ENCODE measurements at regions not wholly inside any gene's neighbourhood (a gene's known extent, or its start where the extent isn't known, plus 50 kb on each side); places are given as distances from the start of the nearest gene placed in this dataset.

DNA sequence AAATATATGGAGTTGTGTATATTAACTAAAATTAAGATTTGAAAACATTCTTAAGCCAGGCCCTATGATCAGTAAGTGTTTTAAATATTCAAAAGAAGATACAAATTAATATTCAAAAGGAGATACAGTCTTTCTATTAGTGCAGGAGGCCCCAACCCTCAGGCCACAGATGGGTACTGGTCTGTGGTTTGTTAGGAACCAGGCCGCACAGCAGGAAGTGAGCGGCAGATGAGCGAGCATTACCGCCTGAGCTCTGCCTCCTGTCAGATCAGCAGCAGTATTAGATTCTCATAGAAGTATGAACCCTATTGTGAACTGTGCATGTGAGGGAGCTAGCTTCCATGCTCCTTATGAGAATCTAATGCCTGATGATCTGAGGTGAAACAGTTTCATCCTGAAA lies 232.9 kb downstream of the FOXO1 start:
- WGBS, 3 donors, result 91 to 97% (median 96%) methylated on average over 4 of the region's 4 CpGs
- no peak for DNase-seq
- no peaks in the 10 kb centered on the region for H3K9me3 ChIP-seq
- TF ChIP-seq POLR2A (IDR thresholded peaks at IDR 0.05) (no peak), EP300 (IDR thresholded peaks at IDR 0.05) (no peak)
- TF ChIP-seq, protein P1, sequence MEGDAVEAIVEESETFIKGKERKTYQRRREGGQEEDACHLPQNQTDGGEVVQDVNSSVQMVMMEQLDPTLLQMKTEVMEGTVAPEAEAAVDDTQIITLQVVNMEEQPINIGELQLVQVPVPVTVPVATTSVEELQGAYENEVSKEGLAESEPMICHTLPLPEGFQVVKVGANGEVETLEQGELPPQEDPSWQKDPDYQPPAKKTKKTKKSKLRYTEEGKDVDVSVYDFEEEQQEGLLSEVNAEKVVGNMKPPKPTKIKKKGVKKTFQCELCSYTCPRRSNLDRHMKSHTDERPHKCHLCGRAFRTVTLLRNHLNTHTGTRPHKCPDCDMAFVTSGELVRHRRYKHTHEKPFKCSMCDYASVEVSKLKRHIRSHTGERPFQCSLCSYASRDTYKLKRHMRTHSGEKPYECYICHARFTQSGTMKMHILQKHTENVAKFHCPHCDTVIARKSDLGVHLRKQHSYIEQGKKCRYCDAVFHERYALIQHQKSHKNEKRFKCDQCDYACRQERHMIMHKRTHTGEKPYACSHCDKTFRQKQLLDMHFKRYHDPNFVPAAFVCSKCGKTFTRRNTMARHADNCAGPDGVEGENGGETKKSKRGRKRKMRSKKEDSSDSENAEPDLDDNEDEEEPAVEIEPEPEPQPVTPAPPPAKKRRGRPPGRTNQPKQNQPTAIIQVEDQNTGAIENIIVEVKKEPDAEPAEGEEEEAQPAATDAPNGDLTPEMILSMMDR (IDR thresholded peaks at IDR 0.05), result no peak
- no peak overlapping the region for H3K27ac ChIP-seq
- no peak overlapping the region for H3K4me3 ChIP-seq
- intact Hi-C loops (cut with DNase I), result no loop called here
- H3K27me3 ChIP-seq, result no peaks in the 10 kb centered on the region
- H3K4me1 ChIP-seq (ENCODE audit: insufficient read depth), result peaks cover 1% of the 10 kb centered on the region
- H3K36me3 ChIP-seq, result no peaks in the 10 kb centered on the region

DNA sequence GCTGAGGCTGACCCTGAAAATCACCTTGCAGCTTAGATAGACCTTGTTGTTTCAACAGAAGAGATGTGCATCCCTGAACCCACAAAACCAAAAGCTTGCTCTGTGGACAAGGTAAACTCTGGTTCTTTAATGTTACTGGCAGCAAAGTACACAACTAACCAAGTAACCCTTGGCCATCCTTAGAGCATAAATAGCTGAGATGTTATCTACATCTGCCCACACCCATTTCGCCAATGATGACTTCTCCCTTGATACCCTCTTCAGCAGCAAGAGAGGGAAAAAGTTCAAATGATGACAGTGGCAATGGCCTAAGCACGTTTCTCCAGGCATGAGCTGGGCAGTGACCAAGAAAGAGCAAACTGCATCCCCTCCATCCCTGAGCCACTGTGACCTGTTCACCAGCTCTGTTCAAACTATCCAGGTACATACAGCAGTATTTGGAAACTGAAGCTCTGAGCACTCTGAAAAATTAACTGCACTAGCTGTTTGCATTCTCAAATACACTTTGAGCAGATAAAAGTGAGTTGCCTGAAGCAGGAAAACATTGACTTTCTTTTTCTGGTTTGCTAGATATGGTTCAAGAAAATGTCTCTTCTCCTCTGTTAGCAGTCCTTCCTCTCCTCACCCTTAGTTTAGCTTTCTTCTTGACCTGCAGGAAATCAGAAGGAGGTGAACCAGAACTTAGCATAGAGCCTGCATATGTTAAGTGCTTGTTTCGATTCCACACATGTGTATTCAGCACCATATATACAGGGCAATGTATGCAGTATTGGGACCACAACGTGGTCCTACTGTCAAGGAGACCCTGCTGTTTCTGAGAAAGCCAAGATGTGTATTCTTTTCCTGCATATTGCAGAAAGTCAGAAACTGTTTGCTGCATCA lies 231.7 kb downstream of the FOXO1 start:
- Histone ChIP-seq H3K4me3 (no peak overlapping the region), H3K27me3 (no peaks in the 10 kb centered on the region), H3K4me1 (ENCODE audit: insufficient read depth) (peaks cover 6% of the 10 kb centered on the region), H3K27ac (no peak overlapping the region), H3K9me3 (no peaks in the 10 kb centered on the region), H3K36me3 (no peaks in the 10 kb centered on the region)
- intact Hi-C loops (cut with DNase I), result no loop called here
- TF ChIP-seq, protein P1 (IDR thresholded peaks at IDR 0.05), result no peak
- TF ChIP-seq POLR2A (IDR thresholded peaks at IDR 0.05) (no peak), EP300 (IDR thresholded peaks at IDR 0.05) (no peak)
- DNase-seq, result no peak
- WGBS, 3 donors, result 87 to 94% (median 88%) methylated on average over 4 of the region's 4 CpGs

DNA sequence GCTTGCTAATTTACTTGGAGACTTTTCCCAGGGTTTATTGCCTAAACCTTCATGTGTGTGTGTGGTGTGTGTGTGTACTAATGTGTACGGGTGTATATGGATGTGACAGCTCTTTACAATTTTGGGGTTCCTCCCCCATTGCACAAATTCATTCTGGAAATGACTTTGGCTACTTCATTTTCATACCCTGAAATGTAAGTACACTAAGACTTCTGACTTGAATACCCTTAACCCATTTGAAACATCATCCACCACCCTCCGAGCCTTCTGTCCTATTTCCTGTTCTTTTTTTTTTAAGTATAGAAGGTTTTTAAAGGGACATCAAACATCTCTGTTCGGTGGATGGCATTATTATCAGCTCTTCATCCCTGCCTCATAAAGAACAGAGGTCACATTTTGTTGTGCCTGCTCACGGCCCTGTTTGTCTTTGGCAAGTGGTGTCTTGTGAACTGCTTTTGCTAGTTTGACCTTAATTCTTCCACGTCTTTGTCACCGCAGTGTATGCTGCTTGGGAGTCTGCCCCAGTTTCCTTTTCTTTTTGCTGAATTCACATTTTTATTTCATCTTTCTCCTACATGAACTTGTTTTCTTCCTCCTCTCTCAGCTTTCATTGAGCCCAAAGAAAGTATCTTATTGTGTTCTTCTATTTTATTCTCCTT lies 228.3 kb downstream of the FOXO1 start:
- H3K9me3 ChIP-seq, result no peaks in the 10 kb centered on the region
- TF ChIP-seq EP300 (IDR thresholded peaks at IDR 0.05) (no peak), POLR2A (IDR thresholded peaks at IDR 0.05) (no peak)
- TF ChIP-seq, protein P1 (IDR thresholded peaks at IDR 0.05), result no peak
- peak overlapping the region in 1 of 2 donors; percentile 82 for H3K27ac ChIP-seq
- H3K36me3 ChIP-seq, result no peaks in the 10 kb centered on the region
- H3K4me3 ChIP-seq, result no peak overlapping the region
- no peaks in the 10 kb centered on the region for H3K27me3 ChIP-seq
- WGBS, 3 donors, result 25 to 33% (median 31%) methylated on average over 6 of the region's 6 CpGs
- no peak for DNase-seq
- intact Hi-C loops (cut with DNase I), result no loop called here
- H3K4me1 ChIP-seq (ENCODE audit: insufficient read depth), result peaks cover 24% of the 10 kb centered on the region

DNA sequence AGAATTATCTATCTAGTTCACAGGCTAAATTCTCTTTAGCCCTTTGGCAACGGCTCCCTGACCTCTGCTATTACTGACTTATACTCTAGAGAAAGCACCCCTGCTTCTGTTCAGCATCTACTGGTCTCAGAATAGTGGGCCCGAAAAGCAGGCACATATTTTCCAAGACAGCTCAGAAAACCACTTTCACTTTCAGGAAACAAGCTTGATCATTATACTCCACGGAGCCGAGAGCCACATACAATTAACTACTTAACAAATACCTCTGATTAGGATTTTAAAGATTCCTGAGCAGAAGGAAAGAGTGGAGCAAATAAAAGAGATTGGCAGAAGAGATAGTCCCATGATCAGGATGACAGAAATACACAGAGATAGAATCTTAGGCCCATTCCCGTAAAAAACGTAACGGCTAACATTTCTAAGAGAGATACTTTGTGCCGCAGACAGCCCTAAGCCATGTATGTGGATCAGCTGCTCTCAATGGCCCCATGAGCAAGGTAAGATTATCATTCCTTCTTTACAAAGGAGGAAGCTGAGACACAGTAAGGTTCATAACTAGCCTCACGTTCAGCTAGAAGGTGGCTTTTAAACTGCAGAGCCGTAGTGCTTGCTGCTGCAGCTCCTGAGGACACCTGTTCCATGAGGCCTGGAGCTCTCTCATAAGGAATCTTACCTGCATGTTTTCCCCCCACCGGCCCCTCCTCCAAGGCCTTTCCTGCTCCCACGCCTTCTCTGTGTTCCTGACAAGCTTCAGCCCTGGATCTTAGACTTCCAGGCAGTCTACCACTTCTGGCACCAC lies 227.2 kb downstream of the FOXO1 start:
- H3K4me3 ChIP-seq, result peak overlapping the region; percentile 21
- H3K36me3 ChIP-seq, result no peaks in the 10 kb centered on the region
- TF ChIP-seq, protein P1 (IDR thresholded peaks at IDR 0.05), result no peak
- TF ChIP-seq EP300 (IDR thresholded peaks at IDR 0.05), result no peak
- TF ChIP-seq POLR2A (IDR thresholded peaks at IDR 0.05), result no peak
- H3K27ac ChIP-seq, result peak overlapping the region; percentile 17 to 82
- intact Hi-C loops (cut with DNase I), result no loop called here
- H3K4me1 ChIP-seq (ENCODE audit: insufficient read depth), result peaks cover 25% of the 10 kb centered on the region
- H3K27me3 ChIP-seq, result no peaks in the 10 kb centered on the region
- 22 to 33% (median 25%) methylated on average over 12 of the region's 12 CpGs for WGBS, 3 donors
- DNase-seq, result peak in 3 of 5 donors; percentile 33 to 45 (median 36)
- no peaks in the 10 kb centered on the region for H3K9me3 ChIP-seq
